ENCODE measurements at regions not wholly inside any gene's neighbourhood (a gene's known extent, or its start where the extent isn't known, plus 50 kb on each side); places are given as distances from the start of the nearest gene placed in this dataset.

DNA sequence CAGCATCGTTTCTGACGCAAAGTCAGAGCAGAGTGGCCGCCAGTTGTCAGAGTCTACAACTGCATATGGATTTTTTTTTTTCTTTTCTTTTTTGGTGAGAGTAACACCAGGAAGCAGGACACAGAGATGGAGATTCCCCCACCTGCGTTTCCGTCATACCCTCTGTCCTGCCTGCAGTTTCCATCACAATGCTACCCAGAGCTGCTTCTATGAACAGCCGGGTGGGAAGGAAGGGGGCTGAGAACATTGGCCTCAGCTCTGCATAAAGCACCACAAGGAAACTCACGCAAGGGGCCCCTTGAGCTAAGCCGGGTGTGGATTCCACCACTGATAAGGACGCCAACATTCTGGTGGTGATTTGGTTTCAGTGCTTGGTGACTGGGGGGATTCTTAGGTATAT, 183.5 kb upstream of the AFDN start:
- DNase-seq (ENCODE audit: low spot score in 2 of 2, unreplicated experiment in 2 of 2) = no peak
- Mint-ChIP-seq H3K4me3 (no peak overlapping the region), H3K36me3 (no peaks in the 10 kb centered on the region), H3K27ac (no peak overlapping the region), H3K27me3 (ENCODE audit: low read depth) (no peaks in the 10 kb centered on the region), H3K4me1 (peaks cover 3% of the 10 kb centered on the region), H3K9me3 (peaks cover 8% of the 10 kb centered on the region)
- TF ChIP-seq, protein P1, sequence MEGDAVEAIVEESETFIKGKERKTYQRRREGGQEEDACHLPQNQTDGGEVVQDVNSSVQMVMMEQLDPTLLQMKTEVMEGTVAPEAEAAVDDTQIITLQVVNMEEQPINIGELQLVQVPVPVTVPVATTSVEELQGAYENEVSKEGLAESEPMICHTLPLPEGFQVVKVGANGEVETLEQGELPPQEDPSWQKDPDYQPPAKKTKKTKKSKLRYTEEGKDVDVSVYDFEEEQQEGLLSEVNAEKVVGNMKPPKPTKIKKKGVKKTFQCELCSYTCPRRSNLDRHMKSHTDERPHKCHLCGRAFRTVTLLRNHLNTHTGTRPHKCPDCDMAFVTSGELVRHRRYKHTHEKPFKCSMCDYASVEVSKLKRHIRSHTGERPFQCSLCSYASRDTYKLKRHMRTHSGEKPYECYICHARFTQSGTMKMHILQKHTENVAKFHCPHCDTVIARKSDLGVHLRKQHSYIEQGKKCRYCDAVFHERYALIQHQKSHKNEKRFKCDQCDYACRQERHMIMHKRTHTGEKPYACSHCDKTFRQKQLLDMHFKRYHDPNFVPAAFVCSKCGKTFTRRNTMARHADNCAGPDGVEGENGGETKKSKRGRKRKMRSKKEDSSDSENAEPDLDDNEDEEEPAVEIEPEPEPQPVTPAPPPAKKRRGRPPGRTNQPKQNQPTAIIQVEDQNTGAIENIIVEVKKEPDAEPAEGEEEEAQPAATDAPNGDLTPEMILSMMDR (IDR thresholded peaks at IDR 0.05; ENCODE audit: unreplicated experiment) = no peak

DNA sequence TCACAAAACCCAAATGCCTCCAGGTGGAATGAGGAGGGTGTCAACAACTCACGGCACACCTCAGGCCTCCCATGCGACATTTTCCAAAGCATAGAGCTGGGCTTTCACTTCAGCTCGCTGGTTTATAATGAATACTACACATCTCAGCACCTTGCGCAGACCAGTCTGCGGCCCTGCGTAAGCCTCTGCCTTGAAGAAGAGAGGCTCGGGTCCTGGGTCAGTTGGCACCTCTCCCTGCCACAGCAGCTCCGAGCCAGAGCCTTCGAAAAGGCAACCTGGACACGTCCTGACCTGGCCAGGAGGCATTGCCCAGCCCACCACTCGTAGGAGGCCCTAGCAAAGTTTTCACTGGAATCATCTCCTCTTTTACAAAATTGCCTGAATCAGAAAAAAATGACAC, 183.0 kb upstream of the AFDN start:
- Mint-ChIP-seq H3K9me3 (peaks cover 8% of the 10 kb centered on the region), H3K36me3 (no peaks in the 10 kb centered on the region), H3K27ac (no peak overlapping the region), H3K27me3 (ENCODE audit: low read depth) (no peaks in the 10 kb centered on the region), H3K4me3 (no peak overlapping the region), H3K4me1 (peaks cover 3% of the 10 kb centered on the region)
- TF ChIP-seq, protein P1 (IDR thresholded peaks at IDR 0.05; ENCODE audit: unreplicated experiment) = no peak
- no peak for DNase-seq (ENCODE audit: low spot score in 2 of 2, unreplicated experiment in 2 of 2)

DNA sequence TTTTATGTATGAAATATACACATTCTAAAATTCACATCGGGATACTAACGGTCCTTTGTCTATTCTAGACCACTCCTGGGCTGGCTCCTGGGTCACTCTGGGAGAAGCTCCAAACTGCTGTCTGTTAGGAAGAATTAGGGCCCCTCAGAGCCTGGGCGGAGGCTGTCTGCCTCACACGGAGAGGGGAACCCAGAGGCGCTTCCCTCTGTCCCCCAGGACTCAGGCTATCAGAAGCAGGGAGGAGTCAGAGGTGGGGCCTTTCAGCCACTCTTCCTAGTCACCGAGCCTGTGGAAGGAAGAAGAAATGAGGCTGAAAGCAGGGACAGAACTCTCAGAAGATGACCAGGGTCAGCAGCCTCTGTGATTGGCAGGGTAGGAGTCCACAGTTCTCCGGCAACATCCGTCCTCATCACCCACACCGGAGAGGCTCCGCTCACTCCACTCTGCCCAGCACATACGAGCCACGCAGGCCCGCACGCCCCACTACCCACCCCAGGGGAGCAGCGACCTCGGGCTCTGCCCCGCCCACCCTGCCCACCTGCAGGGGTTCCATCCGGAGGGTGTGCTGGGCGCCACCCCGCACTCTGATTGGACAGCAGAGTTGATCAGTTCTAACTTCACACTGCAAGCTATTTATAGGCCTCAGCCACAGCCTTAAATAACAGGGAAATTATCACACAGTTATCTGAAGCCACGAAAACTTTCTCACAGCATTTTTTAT, 182.1 kb upstream of the AFDN start:
- peaks cover 3% of the 10 kb centered on the region for H3K4me1 Mint-ChIP-seq
- no peak overlapping the region for H3K4me3 Mint-ChIP-seq
- H3K27me3 Mint-ChIP-seq (ENCODE audit: low read depth) = no peaks in the 10 kb centered on the region
- DNase-seq (ENCODE audit: low spot score in 2 of 2, unreplicated experiment in 2 of 2) = no peak
- TF ChIP-seq, protein P1 (IDR thresholded peaks at IDR 0.05; ENCODE audit: unreplicated experiment) = no peak
- no peak overlapping the region for H3K27ac Mint-ChIP-seq
- H3K9me3 Mint-ChIP-seq = peaks cover 8% of the 10 kb centered on the region
- no peaks in the 10 kb centered on the region for H3K36me3 Mint-ChIP-seq

DNA sequence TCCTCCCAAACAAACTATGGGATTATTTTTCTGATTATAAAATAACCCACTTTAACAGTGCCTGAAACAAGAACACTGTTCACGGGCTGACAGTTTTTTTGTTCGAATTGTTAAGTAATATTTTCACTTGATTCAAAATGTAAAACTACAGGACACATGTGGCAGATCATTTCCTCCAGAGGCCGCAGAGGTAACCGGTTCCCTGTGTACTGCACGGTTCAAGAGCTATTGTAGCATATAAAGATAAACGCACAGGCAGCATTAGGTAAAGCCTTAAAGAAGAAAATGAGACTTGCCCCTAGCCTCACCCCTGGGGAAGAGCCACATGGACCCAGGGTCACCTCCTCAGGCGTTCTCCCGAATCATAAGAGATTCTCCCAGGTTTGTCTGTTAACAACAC, 181.3 kb upstream of the AFDN start:
- H3K27me3 Mint-ChIP-seq (ENCODE audit: low read depth) = no peaks in the 10 kb centered on the region
- H3K4me1 Mint-ChIP-seq = peaks cover 3% of the 10 kb centered on the region
- TF ChIP-seq, protein P1 (IDR thresholded peaks at IDR 0.05; ENCODE audit: unreplicated experiment) = no peak
- DNase-seq (ENCODE audit: low spot score in 2 of 2, unreplicated experiment in 2 of 2) = no peak
- H3K27ac Mint-ChIP-seq = peak overlapping the region; percentile 5
- no peaks in the 10 kb centered on the region for H3K36me3 Mint-ChIP-seq
- peaks cover 8% of the 10 kb centered on the region for H3K9me3 Mint-ChIP-seq
- H3K4me3 Mint-ChIP-seq = no peak overlapping the region

DNA sequence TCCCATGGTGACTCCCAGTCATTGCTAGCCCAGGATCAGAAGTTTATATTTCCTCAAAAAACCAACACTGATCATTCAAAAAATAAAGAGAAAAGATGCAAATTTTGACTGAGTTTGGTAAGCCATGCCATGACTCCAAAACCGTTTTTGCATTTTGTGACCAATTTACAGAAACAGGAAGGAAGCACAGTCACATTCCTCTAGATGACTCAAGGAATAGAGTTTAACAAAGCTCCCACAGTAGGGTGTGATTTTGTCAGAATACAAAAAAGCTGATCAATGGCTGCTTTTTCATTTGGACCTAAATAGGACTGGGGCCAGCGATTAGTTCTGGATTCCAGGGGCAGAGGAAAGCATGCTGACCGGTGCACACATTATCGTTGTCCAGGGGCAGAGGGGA, 179.4 kb upstream of the AFDN start:
- Mint-ChIP-seq H3K27ac (no peak overlapping the region), H3K27me3 (ENCODE audit: low read depth) (no peaks in the 10 kb centered on the region), H3K4me1 (peaks cover 3% of the 10 kb centered on the region), H3K36me3 (no peaks in the 10 kb centered on the region), H3K9me3 (no peaks in the 10 kb centered on the region), H3K4me3 (no peak overlapping the region)
- TF ChIP-seq, protein P1 (IDR thresholded peaks at IDR 0.05; ENCODE audit: unreplicated experiment) = no peak
- no peak for DNase-seq (ENCODE audit: low spot score in 2 of 2, unreplicated experiment in 2 of 2)
